ENCODE measurements at regions not wholly inside any gene's neighbourhood (a gene's known extent, or its start where the extent isn't known, plus 50 kb on each side); places are given as distances from the start of the nearest gene placed in this dataset.

- DNase-seq (ENCODE audit: low read depth) = no peak
Observed at GRCh38 chr2:11953258-11953657, 206.8 kb downstream of the LPIN1 start.

GRCh38 chr2:11955314-11955713 is 208.9 kb downstream of the LPIN1 start:
- no peak for DNase-seq (ENCODE audit: low read depth)

GRCh38 chr2:11955884-11956291 is 209.5 kb downstream of the LPIN1 start:
- no peak for DNase-seq (ENCODE audit: low read depth)

- no peak for DNase-seq (ENCODE audit: low read depth)
Observed at GRCh38 chr2:11962707-11963328, 216.4 kb downstream of the LPIN1 start.

GRCh38 chr2:11963966-11964365 is 217.5 kb downstream of the LPIN1 start:
- peak; percentile 28 for DNase-seq (ENCODE audit: low read depth)

- DNase-seq (ENCODE audit: low read depth) = peak; percentile 56
Observed at GRCh38 chr2:11967946-11968465, 221.6 kb downstream of the LPIN1 start.

- DNase-seq (ENCODE audit: low read depth) = no peak
Observed at GRCh38 chr2:11968521-11968920, 222.1 kb downstream of the LPIN1 start.

GRCh38 chr2:11969774-11970173 is 223.3 kb downstream of the LPIN1 start:
- no peak for DNase-seq (ENCODE audit: low read depth)

GRCh38 chr2:11974573-11974972 is 228.1 kb downstream of the LPIN1 start:
- DNase-seq (ENCODE audit: low read depth) = no peak

- no peak for DNase-seq (ENCODE audit: low read depth)
Observed at GRCh38 chr2:11975373-11975772, 228.9 kb downstream of the LPIN1 start.

GRCh38 chr2:11976073-11976472 is 229.6 kb downstream of the LPIN1 start:
- no peak for DNase-seq (ENCODE audit: low read depth)

- DNase-seq (ENCODE audit: low read depth) = no peak
Observed at GRCh38 chr2:11977766-11978524, 231.5 kb downstream of the LPIN1 start.

GRCh38 chr2:11980809-11981208 is 234.4 kb downstream of the LPIN1 start:
- DNase-seq (ENCODE audit: low read depth) = peak; percentile 59

GRCh38 chr2:11983401-11983800 is 237.0 kb downstream of the LPIN1 start:
- no peak for DNase-seq (ENCODE audit: low read depth)

- DNase-seq (ENCODE audit: low read depth) = no peak
Observed at GRCh38 chr2:11983870-11984269, 237.4 kb downstream of the LPIN1 start.

GRCh38 chr2:11984316-11985158 is 238.1 kb downstream of the LPIN1 start:
- DNase-seq (ENCODE audit: low read depth) = no peak

- no peak for DNase-seq (ENCODE audit: low read depth)
Observed at GRCh38 chr2:11985817-11986566, 239.6 kb downstream of the LPIN1 start.

GRCh38 chr2:11987151-11987550 is 240.7 kb downstream of the LPIN1 start:
- DNase-seq (ENCODE audit: low read depth) = no peak

GRCh38 chr2:11988691-11989353 is 242.4 kb downstream of the LPIN1 start:
- no peak for DNase-seq (ENCODE audit: low read depth)

GRCh38 chr2:11989354-11989703 is 242.9 kb downstream of the LPIN1 start:
- no peak for DNase-seq (ENCODE audit: low read depth)

- DNase-seq (ENCODE audit: low read depth) = no peak
Observed at GRCh38 chr2:11990576-11990975, 244.1 kb downstream of the LPIN1 start.

All from M059J (cell line).